ELF-1 (cell line): ENCODE measurements at regions not wholly inside any gene's neighbourhood (a gene's known extent, or its start where the extent isn't known, plus 50 kb on each side); places are given as distances from the start of the nearest gene placed in this dataset.
A peak's percentile ranks its signal among the peaks of the same experiment; 100 is the strongest.

Experiments
- DNase-seq: peaks from one replicate; pipeline ENCODE4 v3.0.0-alpha.2; 2016; ENCODE audit warnings: low read depth, low spot score

GRCh38 chr6:56407883-56408410 is 160.6 kb upstream of the COL21A1 start:
- no peak for DNase-seq

DNA sequence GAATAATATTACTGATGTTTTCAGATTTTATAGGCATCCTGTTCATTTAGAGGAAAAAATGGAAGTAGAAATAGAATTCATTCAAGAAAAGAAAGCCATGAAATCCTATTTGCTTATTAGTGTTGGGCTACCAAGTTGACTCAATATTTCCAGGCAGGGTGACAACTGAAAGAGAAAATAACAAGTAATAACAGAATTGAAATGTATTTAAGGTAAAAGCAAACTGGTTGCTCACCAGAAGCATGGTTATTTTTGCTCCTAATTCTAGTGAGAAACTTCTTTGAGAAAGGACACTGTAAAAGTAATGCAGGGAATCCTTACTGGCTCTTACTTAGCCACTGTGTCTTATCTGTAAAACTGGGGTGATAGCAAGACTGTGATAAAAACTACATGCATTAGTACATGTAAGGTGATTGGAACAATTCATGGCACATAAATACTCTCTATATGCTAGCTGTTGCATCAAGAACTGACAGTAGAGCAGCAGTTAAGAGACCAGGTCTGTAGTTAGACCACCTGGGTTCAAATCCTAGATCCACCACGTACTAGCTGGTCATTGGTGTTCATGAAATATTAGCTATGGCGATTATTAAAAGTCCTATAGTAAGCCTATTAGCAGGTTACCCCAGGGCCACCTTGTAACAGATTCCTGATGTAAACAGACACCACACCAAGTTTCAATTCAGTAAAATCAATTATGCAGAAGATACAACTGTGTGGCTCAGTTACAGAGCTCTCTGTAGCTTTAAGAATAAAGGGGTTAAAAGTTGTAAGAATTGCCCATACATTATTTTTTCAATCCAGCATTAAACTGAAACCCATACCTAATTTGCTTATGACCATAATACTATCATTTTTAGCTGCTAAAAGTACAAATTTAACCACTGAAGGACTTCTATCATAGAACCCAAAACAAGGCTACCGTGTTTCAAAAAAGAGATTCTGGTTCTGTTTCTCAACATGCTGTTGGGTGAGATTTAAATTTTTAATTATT is 159.2 kb upstream of the COL21A1 start:
- DNase-seq = no peak

DNA sequence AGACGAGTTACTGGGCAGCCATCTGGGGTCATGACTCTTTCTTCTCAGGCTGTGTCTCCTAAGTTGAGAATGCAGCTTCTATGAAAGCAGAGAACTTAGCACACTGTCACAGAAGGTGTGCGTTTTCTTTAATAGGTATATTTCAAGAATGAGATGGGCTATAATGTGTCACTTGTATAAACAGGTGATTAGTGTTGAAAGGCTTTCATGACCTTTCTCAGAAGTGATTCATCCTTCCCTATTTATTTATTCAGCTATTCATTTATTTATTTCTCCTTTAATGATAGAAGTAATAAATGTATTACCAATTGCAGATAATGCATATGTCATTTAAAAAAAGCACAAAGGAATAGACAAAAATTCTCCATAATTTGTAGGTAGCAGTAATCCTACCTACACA is 157.2 kb upstream of the COL21A1 start:
- no peak for DNase-seq

- DNase-seq = no peak
These were observed 156.4 kb upstream of the COL21A1 start for GRCh38 chr6:56403745-56404144.

- DNase-seq = no peak
These were observed 154.2 kb upstream of the COL21A1 start for GRCh38 chr6:56401477-56402070.

DNA sequence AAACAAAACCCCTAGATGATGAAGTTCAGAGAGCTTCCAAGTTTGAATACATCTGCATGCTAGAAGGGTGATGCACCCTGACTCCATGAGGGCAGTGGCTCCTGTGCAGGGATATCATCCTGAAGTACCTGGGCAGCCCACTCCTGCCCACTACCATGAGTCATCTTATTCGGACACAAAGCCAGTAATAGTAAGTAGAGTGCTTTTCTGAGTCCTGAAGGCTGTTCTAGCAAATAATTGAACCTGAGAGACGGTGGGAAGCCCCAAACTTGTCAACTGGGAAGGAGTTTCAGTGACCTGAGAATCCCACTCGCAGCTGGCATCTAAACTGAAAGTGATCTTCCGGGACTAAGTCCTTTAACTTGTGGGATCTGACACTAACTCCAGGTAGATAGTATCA is 152.9 kb upstream of the COL21A1 start:
- DNase-seq = no peak

- peak; percentile 25 for DNase-seq
These were observed 152.4 kb upstream of the COL21A1 start for GRCh38 chr6:56399672-56400263.

- peak; percentile 47 for DNase-seq
These were observed 151.9 kb upstream of the COL21A1 start for GRCh38 chr6:56399250-56399671.

- no peak for DNase-seq
These were observed 149.1 kb upstream of the COL21A1 start for GRCh38 chr6:56396435-56396834.

- DNase-seq = no peak
These were observed 146.5 kb upstream of the COL21A1 start for GRCh38 chr6:56393615-56394612.

DNA sequence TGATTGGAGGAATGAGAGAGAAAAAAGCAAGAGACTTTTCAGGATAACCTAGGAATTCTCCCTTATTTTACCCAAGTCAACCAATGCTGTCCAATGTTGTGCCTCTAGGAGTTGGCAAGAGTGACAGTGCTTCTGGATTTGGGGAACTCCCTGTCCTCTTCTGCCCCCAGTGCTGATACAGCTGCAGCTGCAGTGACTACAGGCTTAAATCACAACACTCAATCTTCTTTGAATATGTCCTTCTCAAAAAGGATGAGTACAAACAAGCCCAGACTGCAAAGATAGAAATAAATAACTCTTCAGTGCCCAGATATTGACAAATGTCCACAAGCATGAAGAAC is 141.0 kb upstream of the COL21A1 start:
- DNase-seq = no peak

DNA sequence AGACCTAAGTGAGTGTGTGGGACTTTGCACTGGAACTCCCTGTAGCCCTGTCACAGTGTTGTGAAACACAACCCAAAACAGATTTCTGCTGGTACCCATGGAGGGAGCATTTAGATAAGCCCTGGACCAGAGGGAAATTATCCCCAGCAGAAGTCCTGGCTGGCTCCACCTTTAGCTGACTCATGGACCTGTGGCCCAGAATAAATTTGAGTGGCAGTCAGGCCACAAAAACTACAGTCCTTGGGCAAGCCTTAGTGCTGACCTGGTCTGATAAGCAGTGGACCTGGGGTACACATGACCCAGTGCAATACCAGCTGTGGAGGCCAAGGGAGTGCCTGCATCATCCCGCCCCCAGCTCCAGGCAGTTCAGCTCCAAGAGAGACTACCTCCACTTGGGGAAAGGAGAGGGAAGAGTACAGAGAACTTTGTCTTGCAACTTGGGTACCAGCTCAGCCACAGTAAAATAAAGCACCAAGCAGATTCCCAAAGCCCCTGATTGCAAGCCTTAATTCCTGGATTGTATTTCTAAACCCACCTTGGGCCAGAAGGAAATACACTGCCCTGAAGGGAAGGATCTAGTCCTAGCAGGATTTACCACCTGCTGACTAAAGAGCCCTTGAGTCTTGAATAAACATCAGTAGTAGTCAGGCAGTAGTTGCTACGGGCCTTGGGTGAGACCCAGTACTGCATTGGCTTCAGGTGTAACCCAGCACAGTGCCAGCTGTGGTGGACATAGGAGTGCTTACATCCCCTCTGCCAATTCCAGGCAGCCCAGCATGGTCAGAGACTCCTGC is 140.4 kb upstream of the COL21A1 start:
- peak; percentile 22 for DNase-seq

DNA sequence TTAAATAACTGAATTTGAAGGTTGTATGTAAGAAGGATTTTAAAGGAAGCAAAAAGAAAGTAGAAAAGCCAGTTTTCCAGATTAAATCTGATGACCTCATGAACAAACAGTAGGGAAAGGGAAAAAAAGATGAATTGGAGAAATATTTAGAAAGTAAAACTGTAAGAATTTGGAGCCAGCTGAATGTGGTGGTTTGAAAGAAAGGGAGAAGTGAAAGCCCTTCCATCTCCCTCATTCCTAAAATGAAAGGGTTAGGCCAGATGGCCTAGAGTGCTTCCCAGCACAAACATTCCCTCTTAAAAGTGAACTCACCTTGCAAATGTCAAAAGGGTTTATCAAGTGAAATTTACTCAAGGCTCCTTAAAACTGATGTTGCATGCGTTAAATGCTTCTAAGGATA is 139.3 kb upstream of the COL21A1 start:
- DNase-seq = no peak

- no peak for DNase-seq
These were observed 138.7 kb upstream of the COL21A1 start for GRCh38 chr6:56385981-56386593.

DNA sequence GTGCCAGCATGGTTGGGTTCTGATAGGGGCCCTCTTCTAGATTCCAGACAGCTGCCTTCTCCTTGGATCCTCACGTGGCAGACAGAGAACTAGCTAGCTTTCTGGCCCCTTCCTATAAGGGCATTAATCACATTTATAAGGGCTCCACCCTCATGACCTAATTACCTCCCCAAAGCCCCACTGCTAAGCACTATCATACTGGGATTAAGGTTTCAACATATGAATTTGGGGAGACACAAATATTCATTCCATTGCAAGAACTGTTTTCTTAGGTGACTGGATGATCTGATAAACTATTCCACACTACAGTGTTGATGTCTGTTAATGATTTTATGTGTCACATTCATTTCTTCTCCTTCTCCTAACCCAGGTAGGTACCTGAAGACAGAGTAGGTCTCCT is 135.8 kb upstream of the COL21A1 start:
- DNase-seq = no peak

- DNase-seq = no peak
These were observed 135.1 kb upstream of the COL21A1 start for GRCh38 chr6:56382416-56382940.

DNA sequence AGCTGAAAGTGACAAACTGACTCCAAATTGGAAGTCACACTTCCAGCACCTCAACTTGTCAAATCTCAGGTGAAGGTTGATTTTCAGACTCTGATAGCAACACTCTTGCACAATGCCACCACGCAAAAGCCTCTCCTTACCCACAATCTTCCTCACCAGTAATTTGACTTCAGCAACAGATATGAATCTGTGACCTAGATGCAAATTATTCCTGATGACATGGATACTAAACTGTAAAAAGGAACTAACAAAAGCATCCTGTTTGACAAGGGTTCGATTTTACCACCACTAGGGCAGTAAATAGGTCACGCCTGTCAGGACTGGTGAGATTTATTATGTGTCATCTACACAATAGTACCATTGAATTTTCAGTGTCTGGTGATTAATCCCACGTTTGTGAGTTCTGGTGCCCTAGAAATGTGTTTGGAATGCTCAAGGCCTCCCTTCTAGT is 134.4 kb upstream of the COL21A1 start:
- no peak for DNase-seq

DNA sequence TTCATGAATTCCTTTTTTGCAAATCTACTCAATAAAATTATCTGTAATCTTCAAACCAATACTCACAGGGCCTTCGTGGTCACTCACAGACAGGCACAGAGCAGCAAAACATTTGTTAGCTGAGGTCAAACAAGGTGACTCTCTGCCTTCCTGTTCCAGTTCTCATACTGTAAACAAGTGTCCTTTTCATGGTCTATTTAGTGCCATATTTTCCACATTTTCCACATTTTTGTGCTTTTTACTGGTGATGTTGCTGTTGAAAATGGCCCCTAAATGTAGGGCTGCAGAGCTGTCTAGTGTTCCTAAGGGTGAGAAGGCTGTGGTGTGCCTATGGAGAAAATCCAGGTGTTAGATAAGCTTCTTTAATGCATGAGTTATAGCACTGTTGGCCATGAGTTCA is 133.1 kb upstream of the COL21A1 start:
- no peak for DNase-seq

GRCh38 chr6:56378966-56379585 is 131.7 kb upstream of the COL21A1 start:
- peak; percentile 50 for DNase-seq
